Left forelimb (tissue), 1 donor: ENCODE measurements at regions not wholly inside any gene's neighbourhood (a gene's known extent, or its start where the extent isn't known, plus 50 kb on each side); places are given as distances from the start of the nearest gene placed in this dataset.

Experiments
- DNase-seq: peaks from one replicate; pipeline ENCODE4 v3.0.0-alpha.2; 2018; ENCODE audit warnings: low spot score

DNA sequence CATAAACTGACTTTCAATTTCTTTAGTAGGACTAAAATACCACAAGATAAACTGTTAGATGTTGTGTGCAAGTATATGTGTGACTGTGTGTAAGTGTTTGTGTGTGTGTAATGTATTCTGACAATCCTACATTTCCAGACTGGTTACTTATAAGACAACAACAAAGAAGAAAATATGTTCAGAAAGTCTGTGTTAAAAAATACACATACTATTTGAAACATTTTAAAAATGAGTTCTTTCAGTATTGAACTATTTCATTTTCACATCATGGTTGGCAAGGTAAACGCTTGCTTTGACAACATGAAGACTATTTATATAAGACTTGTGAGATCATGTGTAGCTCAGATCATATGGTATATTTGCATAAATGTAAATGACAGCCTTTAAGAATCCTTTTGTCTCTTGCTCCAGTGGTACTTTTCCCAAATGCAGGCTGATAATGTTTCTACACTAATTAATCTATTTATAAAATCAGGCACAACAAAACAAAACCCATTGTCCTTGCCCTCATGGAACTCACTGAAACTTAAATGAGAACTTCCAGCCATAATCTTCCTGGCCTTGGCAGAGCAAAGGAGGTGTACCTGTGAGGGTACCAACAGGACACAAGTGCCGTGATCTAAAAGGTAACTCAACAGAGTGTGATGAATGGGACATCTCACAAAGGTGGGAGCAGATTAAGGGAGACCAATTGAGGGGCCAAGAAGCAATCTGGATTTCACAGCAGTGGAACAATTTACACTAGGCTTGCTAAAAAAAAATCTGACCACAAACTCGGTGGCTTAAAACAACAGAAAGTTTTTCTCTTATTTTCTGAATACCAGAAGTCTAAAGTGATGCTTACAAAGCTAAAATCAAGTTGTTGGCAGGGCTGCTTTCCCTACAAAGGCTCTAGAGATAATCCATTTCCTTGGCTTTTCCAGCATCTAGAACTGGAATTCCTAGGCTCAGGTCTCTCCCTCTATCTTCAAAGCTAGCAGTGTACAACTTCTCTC, 349.0 kb downstream of the TBC1D4 start:
- DNase-seq: no peak

DNA sequence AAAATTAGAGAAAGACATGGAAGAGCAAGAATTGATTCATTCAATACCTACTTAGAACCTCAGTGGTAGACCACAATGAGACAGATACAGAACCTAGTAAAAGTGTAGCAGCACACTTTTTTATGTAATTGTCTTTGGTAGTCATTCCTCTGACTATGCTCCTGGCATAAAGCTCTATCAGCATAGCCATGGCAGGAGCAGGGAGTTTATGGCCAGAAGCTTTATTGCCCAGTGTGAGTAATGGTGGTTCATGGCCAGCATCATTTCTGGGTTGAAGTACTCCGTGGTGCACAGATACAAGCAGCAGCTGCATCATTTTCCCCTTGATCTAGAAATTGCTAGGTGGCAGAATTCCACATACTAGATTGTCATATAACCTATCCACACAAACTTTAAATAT, 352.6 kb downstream of the TBC1D4 start:
- no peak for DNase-seq

DNA sequence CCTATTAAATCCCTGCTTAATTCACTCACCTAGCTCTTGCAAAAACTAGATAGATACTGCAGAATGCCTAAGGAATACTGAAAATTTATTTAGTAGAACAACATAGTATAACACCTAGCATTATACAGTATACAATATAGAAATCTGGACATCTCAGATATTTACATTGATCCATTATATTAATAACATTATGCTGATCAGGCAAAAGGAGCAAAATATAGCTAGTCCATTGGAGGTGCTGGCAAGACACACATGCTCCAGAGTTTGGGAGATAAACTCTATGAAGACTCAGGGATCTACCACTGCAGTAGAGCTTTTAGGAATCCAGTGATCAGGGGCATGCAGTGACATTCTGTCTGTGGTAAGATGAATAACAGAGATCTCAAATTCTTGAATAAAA, 357.6 kb downstream of the TBC1D4 start:
- DNase-seq: no peak

DNA sequence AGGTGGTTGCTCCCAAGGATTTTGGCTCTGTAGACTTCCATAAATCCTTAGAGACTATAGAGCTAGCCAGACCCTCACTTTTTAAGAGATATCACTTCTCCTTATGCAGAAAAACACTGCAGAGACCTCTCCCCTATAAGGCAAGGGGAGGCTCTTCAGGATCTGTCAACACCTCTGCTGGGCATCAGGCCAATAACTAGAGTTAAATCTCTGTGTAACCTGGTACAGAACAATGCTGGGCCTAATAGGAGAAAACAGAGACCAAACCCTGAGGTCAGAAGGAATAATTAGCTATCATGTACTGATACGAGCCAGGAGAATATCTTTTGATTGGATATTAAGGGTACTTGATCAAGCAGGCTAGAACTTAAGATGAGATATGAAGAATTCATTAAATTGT, 358.5 kb downstream of the TBC1D4 start:
- DNase-seq: no peak

DNA sequence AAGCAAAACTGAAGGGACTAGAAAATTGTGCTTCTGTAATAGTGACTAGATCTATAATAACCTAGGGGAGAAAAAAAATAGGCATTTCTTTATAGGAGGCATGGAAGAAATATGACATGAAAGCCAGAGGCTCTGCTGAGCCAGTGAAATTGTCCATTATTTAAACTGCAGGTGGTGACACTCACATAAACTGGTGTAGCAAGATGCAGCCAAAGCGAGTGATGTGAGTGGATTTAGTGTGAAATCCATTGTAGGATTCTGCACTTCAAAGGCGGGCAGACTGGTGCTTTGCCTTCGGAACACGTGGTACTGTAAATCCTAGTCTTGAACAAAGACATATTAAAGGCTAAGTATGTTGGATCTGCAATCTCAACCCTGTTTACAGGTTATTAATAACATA, 361.9 kb downstream of the TBC1D4 start:
- DNase-seq: no peak

DNA sequence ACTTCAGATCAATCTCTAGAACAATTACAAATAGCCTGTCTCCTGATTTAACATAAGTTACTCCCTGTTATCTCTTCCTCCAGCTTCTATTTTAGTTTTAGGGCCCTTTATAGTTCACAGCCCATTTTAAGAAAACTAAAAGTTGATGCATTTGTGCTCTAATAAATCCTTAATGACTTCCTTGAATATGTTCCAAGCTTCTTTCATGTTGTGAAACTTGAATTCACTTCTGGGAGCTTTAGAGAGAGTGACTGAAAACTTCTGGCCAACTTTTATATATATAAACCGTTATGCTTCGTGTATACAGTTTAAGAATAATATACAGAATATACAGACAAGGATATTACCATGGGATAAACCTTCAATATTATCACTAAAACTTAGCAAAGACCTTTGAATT, 366.8 kb downstream of the TBC1D4 start:
- no peak for DNase-seq

DNA sequence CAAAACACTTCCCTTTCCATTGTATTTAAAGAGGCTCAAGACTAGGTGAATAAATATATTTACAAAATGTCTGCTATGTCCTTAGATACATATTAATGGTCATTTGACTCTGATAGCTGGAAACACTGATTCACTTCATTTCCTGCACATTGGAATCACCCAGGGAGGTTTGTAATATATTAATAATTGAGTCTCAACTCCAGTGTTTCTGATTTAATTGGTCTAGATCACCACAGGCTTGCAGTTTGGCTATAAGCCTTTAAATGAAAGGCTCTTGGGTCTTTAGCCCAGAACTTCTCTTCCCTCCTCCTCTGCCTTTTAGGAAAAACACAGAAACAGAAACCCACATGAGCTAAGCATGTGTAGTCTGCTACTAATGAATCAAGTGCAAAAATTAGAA, 378.0 kb downstream of the TBC1D4 start:
- DNase-seq: no peak

DNA sequence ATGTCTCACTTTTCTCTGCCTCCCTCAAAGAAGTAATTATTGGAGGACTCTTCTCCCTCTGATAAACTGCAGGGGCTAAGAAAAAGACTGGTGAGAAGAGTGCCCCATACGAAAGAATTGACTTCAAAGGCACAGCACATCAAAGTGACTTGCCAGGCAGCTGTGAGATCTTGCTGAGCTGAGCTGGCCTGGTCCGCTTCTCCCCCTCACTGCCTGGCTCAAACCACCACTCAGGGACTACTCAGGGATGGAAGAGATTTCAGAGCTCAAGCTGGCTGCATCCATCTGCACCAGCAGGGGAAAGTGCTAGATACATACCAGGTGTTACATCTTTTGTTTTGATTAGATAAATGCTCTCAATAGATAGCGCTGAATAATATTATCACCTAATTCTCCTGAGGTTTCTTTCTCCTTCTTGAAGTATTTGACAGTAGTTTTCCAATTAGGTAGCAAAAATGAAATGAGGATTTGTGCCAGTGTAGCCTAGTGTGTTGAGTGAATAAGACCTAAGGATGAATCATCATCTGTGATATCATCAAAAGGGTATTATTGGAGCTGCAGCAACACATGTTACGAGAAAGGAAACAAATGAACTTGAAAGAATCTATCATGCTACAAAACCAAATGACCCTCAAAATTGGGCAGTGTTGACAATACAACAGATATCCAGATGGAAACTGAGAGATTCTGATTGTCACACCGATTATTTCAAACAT, 379.8 kb downstream of the TBC1D4 start:
- no peak for DNase-seq

DNA sequence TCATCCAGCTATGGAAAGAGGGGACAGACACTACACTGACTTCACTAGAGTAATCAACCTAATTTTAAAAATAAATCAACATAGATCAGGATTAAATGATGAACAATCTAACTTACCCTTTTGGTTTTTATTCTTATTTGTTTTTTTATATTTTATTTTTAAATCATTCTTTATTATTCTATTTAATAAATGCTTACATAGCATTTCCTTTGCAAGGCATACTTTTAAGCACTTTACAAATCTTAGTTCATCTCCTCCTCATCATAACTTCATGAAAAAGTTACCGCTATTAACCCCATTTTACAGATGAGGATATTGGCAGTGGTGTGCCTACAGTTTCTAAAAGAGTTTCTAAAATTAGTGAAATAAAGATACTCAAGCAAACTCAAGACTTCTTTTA, 380.6 kb downstream of the TBC1D4 start:
- no peak for DNase-seq

DNA sequence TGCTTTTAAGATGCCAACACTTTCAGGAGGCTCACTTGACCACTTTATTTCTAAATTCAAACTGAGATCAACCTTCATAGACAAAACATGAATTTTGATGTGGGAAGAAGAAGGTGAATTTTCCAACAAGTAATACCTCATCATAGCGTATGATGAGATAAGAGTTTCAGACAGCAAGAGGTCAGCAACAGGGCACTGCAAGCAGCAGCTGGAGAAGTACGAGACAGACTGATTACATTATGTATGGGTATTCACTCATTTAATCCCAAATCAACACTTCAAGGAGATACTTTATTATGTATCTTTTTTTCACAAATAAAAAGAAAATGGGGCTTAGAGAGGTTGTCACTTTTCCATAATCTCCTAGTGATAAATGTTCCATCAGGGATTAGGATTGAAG, 389.8 kb downstream of the TBC1D4 start:
- no peak for DNase-seq

DNA sequence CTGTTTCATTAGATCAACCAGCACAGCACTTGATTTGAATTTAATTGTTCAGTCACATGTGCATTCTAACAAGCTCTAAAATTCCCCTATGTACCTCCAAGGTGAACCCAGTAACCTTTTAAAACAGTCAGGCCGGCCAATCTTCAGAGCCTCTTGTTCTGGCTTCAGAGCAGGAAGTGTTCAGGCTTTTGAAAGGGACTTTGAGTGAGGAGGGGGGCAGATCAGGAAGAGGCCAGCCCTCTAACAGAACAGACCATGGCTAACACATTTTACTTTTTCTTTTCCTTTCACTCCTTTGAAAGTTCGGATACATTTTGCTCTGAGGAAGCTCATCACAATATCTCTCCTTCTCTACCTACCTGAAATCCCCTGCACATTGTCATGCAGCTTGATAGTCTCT, 390.3 kb downstream of the TBC1D4 start:
- no peak for DNase-seq

DNA sequence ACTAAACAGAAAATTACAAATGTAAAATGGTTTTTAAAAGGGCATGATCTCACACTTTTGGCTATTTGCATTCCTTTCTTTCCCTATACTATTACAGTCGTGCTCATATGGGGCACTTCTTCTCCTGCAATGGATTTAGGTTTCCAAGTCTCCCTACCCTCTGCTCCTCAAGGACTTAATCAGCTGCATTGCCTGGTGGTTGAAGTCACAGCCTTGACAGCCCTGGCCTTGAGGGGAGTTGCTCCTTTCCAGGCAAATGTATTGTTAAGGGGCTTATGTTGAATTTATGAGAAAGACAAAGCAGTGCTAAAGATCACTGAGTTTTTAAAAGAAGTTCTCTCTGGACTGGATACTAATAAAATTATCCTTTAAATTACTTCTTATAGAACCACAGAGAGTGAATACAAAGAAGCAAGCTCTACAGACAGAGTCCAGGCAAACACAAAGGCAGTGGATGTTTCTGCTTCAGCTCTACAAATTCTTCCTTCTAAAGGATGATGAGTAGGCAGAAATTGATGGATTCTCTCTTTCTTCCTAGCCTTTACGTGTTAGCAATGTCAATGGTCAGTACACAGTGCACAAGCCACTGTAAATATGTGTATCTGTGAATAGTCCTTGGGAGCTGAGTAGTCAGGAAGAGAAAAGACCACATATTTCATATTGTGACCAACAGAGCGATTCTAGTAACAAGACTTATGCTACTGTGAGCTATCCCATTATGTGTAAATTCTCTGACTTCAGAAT, 390.9 kb downstream of the TBC1D4 start:
- no peak for DNase-seq

DNA sequence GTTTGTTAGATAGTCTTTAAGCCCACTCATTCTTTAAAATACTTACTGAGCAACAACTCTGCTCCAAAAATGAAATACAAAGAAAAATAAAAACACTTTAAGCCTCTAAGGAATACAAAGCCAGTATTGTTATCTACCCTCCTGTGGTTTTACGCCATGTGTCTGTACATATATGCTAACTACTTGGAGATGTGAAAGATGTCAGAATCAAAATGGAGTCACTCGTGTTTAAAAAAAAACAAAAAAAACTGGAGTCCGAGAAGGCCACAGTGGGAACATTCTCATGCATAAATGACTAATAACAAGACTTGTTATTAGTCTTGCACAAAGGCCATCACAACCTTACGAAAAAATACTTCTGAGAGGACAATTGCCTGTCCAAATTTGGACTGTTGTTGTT, 393.1 kb downstream of the TBC1D4 start:
- DNase-seq: no peak

DNA sequence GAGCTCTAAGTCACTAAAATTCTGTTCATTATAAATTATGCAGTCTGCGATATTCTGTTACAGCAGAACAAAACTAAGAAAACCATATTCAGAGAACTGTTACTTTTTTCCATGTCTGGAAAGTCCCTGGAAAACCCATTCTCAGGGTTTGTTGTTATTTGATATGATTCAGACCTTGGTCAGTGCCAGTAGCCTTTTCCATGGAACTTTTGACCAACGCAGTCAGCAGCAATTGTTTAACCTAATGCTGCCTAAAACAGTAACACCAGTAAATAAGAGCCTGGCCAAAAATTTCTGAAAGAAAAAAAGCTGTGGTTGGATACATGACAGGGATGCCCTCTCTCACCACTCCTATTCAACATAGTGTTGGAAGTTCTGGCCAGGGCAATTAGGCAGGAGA, 402.7 kb downstream of the TBC1D4 start:
- no peak for DNase-seq

DNA sequence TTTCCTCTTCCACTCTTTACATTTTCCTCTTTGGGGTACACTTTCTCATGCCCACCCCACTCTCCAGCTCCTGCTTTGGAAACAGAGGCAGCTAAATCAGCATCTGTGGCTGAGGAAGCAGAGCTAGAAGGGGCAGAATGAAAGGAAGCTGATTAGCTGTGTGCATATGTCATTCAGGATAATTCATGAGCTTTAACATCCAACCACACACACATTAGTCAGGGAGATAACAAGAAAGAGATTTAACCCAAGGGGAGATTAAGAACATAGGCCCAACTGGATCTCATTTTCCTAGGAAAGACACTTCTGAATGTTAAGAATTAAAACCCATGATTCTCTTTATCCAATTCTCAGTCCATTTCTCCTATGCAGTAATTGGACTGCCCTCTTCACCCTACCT, 405.5 kb downstream of the TBC1D4 start:
- no peak for DNase-seq

DNA sequence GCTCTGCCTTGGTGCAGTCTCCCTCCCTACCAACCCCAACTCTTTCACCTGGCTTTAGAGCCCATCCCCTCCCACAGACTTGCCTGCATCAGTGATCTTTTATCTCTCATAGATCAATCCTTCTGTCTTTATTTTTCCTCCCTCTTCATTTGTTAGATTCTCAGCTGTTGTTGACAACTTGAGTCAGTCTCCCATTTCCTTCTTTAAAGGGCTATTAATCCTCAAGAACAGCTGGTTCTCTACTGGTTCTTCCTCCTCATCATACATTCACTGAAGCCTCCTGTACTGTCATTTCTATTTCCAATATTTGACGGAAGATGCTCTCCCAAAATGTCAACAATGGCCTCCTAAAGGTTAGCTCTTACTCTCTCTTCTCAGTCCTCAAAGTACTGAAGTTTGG, 408.2 kb downstream of the TBC1D4 start:
- no peak for DNase-seq

DNA sequence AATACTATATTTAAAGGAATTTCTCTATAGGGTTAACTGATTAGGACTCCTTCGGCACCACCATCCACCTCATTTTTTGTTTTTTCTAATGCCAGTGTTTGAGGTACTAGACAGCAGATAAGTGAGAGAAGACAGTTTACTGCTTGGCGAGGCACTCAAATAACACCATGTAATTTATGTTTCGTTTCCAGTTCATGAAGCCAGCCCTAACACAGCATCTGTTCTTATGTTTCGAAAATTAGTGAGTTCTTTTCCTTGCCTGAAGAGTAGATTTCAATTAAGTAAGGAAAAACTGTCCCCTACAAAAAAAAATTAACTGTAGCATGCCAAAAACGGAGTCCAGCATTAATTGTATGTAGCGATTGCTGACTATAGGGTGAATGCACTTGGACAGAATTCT, 409.1 kb downstream of the TBC1D4 start:
- no peak for DNase-seq

DNA sequence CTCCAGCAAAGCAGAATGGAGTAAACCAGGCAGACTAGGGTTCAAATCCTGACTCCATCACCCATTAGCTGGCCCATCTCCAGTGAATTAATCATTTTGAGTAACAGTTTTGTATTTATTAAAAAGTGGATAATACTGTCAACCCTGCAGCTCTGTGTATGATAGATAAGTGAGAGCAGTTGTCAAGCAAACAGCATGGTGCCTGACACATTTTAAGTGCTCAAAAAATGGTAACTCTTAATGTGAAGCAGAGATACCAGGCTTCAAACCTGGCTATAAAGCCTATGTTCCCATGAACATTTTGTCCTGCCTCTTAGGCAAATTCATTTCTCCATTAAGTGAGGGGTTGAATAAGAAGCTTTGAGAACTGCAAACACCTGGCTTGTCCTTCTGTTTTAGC, 409.6 kb downstream of the TBC1D4 start:
- DNase-seq: no peak

DNA sequence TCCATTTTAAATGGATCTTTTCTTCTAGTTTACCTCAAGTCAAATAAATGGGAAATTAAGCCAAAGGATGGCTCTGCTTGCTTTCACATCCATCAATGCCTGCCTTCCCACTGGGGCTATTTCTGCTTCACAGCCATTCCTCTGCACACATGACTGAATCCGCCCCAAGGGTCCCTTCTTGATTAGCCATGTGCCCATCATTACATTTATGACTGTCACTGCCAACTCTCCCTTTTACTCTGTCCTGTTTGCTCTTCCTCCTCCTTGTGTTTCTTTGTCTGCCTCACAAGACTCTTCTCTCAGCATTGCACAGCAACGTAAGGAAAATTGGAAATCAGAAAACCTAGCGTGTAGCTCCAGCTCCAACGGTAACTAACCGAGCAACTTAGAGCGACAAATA, 410.2 kb downstream of the TBC1D4 start:
- DNase-seq: no peak

DNA sequence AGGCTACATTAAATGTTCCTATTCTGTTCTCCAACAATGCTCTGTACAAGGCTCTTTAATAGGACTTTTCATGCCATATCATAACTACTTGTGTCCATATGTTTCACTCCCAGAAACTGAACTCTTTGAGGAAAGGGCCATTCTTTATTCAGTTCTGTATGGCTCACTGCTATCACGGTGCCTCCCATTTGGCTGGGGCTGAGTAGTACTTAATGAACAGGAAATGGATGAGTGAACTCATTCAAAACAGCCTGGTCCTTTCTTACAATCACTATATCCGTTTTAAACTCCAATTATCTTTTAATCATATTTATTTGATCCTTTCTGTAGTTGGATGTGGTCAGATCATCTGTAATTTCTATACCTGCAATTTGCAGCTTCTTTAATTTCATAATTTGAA, 410.6 kb downstream of the TBC1D4 start:
- DNase-seq: no peak

DNA sequence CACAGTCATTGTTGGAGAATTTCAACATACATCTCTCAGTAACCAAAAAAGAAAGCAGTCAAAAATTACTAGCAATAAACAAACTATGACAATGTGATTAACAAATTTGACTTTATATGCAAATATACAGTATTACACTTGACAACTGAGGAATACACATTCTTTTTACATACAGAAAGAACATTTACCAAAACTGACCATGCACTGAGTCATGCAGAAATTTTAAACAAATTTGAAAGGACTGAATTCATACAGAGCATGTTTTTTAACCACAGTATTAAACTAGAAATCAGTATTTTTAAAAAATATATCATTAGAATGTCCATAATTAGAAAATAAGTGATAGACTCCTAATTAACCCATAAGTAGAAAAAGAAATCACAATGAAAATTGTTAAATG, 420.1 kb downstream of the TBC1D4 start:
- DNase-seq: no peak

DNA sequence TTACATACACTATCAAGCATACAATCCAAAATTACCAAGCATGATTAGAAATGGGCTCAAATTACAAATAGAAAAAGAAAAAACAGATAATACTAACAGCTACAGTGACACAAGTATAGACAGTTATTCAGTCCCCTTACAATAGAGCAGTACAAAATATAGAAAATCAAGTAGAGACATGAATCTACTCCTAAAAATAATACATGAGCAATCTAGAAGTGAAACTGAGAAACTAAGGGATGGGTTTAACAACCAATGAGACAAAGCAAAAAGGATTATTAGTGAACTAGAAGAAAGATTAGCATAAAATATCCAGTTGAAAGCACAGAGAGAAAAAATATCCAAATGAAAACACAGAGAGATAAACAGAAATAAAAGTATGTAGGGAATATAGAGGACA, 426.7 kb downstream of the TBC1D4 start:
- DNase-seq: no peak

DNA sequence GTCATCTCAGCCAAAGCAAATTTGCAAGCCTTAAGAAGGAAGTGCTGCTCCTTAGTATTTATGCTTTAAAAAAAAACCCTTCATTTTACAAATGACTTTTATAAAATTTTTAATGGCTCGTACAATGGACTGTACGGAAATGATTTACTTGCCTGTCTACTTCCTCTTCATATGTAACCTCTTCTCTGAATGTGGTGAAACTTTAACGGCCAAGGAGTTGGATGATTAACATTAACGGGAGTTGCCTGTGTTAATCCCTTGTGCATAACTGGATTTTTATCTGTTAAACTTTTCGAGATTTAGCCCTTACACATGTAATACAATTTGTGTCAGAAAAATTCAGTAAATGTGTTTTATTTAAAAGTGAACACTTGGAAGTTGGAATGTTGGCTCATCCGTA, 429.4 kb downstream of the TBC1D4 start:
- DNase-seq: no peak
